Adrenal gland (tissue), 5 donors: ENCODE measurements at regions not wholly inside any gene's neighbourhood (a gene's known extent, or its start where the extent isn't known, plus 50 kb on each side); places are given as distances from the start of the nearest gene placed in this dataset.

Source experiments
- POLR2A ChIP-seq, 2 donors: fragments of 450-650 bp; IDR thresholded peaks; one replicate each; pipeline ENCODE4 v1.6.1; 2017; ENCODE audit warnings: antibody characterized with exemption in 2 of 2, mild to moderate bottlenecking in 2 of 2, moderate library complexity in 1 of 2
- TF ChIP-seq, protein P1 (sequence below), 6 experiments: fragments of 450-650 bp in 4 of 6; fragments of 200-600 bp in 2 of 6; sonication (generic) in 1 of 6; IDR thresholded peaks; 1 replicate in 5 of 6; 2 replicates in 1 of 6; pipeline versions ENCODE4 v1.5.1 to v1.8.0; 2016 to 2021; ENCODE audit warnings: antibody characterized with exemption in 6 of 6, mild to moderate bottlenecking in 2 of 6, moderate library complexity in 1 of 6
- donor health status: DM: no; HTN: no; CAD: no.

- TF ChIP-seq, protein P1, sequence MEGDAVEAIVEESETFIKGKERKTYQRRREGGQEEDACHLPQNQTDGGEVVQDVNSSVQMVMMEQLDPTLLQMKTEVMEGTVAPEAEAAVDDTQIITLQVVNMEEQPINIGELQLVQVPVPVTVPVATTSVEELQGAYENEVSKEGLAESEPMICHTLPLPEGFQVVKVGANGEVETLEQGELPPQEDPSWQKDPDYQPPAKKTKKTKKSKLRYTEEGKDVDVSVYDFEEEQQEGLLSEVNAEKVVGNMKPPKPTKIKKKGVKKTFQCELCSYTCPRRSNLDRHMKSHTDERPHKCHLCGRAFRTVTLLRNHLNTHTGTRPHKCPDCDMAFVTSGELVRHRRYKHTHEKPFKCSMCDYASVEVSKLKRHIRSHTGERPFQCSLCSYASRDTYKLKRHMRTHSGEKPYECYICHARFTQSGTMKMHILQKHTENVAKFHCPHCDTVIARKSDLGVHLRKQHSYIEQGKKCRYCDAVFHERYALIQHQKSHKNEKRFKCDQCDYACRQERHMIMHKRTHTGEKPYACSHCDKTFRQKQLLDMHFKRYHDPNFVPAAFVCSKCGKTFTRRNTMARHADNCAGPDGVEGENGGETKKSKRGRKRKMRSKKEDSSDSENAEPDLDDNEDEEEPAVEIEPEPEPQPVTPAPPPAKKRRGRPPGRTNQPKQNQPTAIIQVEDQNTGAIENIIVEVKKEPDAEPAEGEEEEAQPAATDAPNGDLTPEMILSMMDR (IDR thresholded peaks at IDR 0.05): no peak
- no peak for TF ChIP-seq POLR2A (IDR thresholded peaks at IDR 0.05)
Observed at GRCh38 chr12:45584336-45584735, 145.2 kb upstream of the ARID2 start.
